ENCODE measurements at regions not wholly inside any gene's neighbourhood (a gene's known extent, or its start where the extent isn't known, plus 50 kb on each side); places are given as distances from the start of the nearest gene placed in this dataset.
"Not testable (repeated sequence)": the region's sequence is repeated elsewhere in the genome, so short reads cannot be mapped to it uniquely, and the experiment has no call there.

DNA sequence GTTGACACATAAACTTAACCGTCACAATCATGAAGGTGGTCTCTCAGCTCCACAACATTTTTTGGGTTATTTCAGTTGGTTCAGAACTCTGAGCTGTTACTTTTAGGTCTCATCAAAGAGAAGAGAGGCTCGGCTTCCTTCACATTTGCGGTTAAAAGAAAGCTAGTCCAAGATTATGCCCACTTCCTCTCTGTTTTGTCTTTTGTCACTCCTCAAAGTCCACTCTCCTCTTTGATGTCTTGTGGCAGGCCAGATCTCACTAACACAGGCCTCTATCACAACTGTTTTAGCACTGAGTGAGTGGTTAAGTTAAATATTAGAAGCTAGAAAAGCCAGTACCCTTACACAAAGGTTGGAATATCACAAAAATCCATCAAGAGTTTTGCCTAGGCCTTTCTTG lies 195.7 kb downstream of the FCRL5 start:
- Histone ChIP-seq H3K27ac (ENCODE audit: low read length) (no peak overlapping the region), H3K4me3 (ENCODE audit: low read length in 2 of 2) (no peak overlapping the region), H3K27me3 (ENCODE audit: control insufficient read depth in 1 of 2, insufficient read depth in 2 of 2, low read length in 2 of 2) (no peaks in the 10 kb centered on the region), H3K4me1 (ENCODE audit: control insufficient read depth, insufficient read depth, low read length) (no peaks in the 10 kb centered on the region), H3K36me3 (ENCODE audit: control insufficient read depth in 2 of 2, insufficient read depth in 2 of 2, low read length in 2 of 2) (no peaks in the 10 kb centered on the region), H3K9ac (ENCODE audit: low read length in 2 of 2) (no peak overlapping the region), H3K9me3 (ENCODE audit: control insufficient read depth in 2 of 2, low read length in 2 of 2) (no peaks in the 10 kb centered on the region)

DNA sequence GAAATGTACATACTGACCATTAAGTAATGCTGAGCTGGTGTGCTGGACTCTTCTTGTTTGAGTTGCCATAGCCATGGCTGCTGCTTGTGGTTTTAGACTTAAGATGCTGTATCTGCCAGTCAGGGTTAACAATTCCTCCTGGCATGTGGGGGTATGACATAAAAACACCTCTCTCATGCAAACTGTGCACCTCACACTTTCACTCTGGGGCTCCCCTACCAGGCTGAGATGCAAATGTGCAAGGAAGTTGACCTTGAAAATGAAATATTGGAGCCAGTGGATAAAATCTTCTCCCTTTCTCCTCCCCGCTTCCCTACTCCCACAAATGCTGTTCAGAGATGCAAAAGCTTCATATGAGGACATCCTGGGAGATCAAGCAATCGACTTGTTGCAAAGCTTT lies 198.8 kb downstream of the FCRL5 start:
- no peak overlapping the region for H3K27ac ChIP-seq (ENCODE audit: low read length)
- H3K4me1 ChIP-seq (ENCODE audit: control insufficient read depth, insufficient read depth, low read length) = no peaks in the 10 kb centered on the region

DNA sequence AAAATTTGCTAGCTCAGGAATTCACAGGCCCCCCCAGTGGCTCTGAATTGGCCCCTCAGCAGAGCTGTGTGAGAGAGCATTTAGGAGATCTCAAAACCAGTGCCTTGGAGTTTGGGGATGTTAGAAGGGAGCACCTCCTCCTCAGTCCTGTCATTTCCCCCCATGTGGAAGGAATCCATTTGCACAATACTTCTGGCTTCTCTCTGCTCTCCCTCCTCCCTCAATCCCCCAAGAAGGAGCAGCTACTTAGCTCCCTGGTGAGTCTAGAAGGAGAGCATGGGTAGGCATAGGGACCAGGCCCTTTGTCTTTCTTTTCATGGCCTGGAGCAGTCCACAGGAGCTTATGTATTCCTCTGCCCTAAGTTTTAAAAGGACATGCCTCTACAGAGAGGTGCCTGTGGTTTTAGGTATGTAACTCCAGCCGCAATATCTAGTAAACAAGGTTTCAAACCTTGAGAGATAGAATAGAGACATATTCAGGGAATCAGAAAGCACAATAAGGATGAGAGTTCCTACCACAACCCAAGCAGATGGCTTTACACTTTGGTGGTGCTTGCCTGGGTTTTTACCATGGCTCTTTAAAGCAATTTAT lies 199.4 kb downstream of the FCRL5 start:
- no peak overlapping the region for H3K27ac ChIP-seq (ENCODE audit: low read length)
- no peak overlapping the region for H3K9ac ChIP-seq (ENCODE audit: low read length in 2 of 2)
- H3K4me3 ChIP-seq (ENCODE audit: low read length in 2 of 2) = no peak overlapping the region
- no peaks in the 10 kb centered on the region for H3K4me1 ChIP-seq (ENCODE audit: control insufficient read depth, insufficient read depth, low read length)
- peaks cover 0 to 5% of the 10 kb centered on the region in 2 donors for H3K27me3 ChIP-seq (ENCODE audit: control insufficient read depth in 1 of 2, insufficient read depth in 2 of 2, low read length in 2 of 2)
- no peaks in the 10 kb centered on the region for H3K9me3 ChIP-seq (ENCODE audit: control insufficient read depth in 2 of 2, low read length in 2 of 2)
- no peaks in the 10 kb centered on the region for H3K36me3 ChIP-seq (ENCODE audit: control insufficient read depth in 2 of 2, insufficient read depth in 2 of 2, low read length in 2 of 2)

More for the DNA sequence above, 198.8 kb downstream of the FCRL5 start:
- no peaks in the 10 kb centered on the region for H3K9me3 ChIP-seq (ENCODE audit: control insufficient read depth in 2 of 2, low read length in 2 of 2)
- H3K36me3 ChIP-seq (ENCODE audit: control insufficient read depth in 2 of 2, insufficient read depth in 2 of 2, low read length in 2 of 2) = no peaks in the 10 kb centered on the region
- H3K9ac ChIP-seq (ENCODE audit: low read length in 2 of 2) = no peak overlapping the region
- no peak overlapping the region for H3K4me3 ChIP-seq (ENCODE audit: low read length in 2 of 2)
- no peaks in the 10 kb centered on the region for H3K27me3 ChIP-seq (ENCODE audit: control insufficient read depth in 1 of 2, insufficient read depth in 2 of 2, low read length in 2 of 2)

- Histone ChIP-seq H3K27ac (ENCODE audit: low read length) (no peak overlapping the region), H3K4me1 (ENCODE audit: control insufficient read depth, insufficient read depth, low read length) (no peaks in the 10 kb centered on the region), H3K27me3 (ENCODE audit: control insufficient read depth in 1 of 2, insufficient read depth in 2 of 2, low read length in 2 of 2) (peaks cover 0 to 5% of the 10 kb centered on the region in 2 donors), H3K9me3 (ENCODE audit: control insufficient read depth in 2 of 2, low read length in 2 of 2) (no peaks in the 10 kb centered on the region), H3K9ac (ENCODE audit: low read length in 2 of 2) (no peak overlapping the region), H3K4me3 (ENCODE audit: low read length in 2 of 2) (no peak overlapping the region), H3K36me3 (ENCODE audit: control insufficient read depth in 2 of 2, insufficient read depth in 2 of 2, low read length in 2 of 2) (no peaks in the 10 kb centered on the region)
These were observed 200.1 kb downstream of the FCRL5 start for GRCh38 chr1:157352216-157352615.

DNA sequence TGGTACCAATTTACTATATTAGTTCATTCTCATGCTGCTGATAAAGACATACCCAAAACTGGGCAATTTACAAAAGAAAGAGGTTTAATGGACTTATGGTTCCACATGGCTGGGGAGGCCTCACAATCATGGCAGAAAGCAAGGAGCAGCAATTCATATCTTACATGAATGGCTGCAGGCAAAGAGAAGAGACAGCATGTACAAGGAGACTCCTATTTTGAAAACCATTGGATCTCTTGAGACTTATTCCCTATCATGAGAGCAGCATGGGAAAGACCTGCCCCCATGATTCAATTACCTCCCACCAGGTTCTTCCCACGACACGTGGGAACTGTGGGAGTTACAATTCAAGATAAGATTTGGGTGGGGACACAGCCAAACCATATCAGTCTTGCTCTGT lies 200.5 kb downstream of the FCRL5 start:
- H3K36me3 ChIP-seq (ENCODE audit: control insufficient read depth in 2 of 2, insufficient read depth in 2 of 2, low read length in 2 of 2); H3K27me3 ChIP-seq (ENCODE audit: control insufficient read depth in 1 of 2, insufficient read depth in 2 of 2, low read length in 2 of 2); H3K9ac ChIP-seq (ENCODE audit: low read length in 2 of 2); H3K4me3 ChIP-seq (ENCODE audit: low read length in 2 of 2); H3K27ac ChIP-seq (ENCODE audit: low read length); H3K9me3 ChIP-seq (ENCODE audit: control insufficient read depth in 2 of 2, low read length in 2 of 2); H3K4me1 ChIP-seq (ENCODE audit: control insufficient read depth, insufficient read depth, low read length): not testable (repeated sequence)

- Histone ChIP-seq H3K36me3 (ENCODE audit: control insufficient read depth in 2 of 2, insufficient read depth in 2 of 2, low read length in 2 of 2) (no peaks in the 10 kb centered on the region), H3K27ac (ENCODE audit: low read length) (no peak overlapping the region), H3K4me3 (ENCODE audit: low read length in 2 of 2) (no peak overlapping the region), H3K9ac (ENCODE audit: low read length in 2 of 2) (no peak overlapping the region), H3K9me3 (ENCODE audit: control insufficient read depth in 2 of 2, low read length in 2 of 2) (no peaks in the 10 kb centered on the region), H3K27me3 (ENCODE audit: control insufficient read depth in 1 of 2, insufficient read depth in 2 of 2, low read length in 2 of 2) (peaks cover 0 to 5% of the 10 kb centered on the region in 2 donors), H3K4me1 (ENCODE audit: control insufficient read depth, insufficient read depth, low read length) (no peaks in the 10 kb centered on the region)
These were observed 203.5 kb downstream of the FCRL5 start for GRCh38 chr1:157348538-157349480.

GRCh38 chr1:157347506-157347905 lies 204.8 kb downstream of the FCRL5 start:
- H3K36me3 ChIP-seq (ENCODE audit: control insufficient read depth in 2 of 2, insufficient read depth in 2 of 2, low read length in 2 of 2) = no peaks in the 10 kb centered on the region
- no peaks in the 10 kb centered on the region for H3K9me3 ChIP-seq (ENCODE audit: control insufficient read depth in 2 of 2, low read length in 2 of 2)
- H3K4me3 ChIP-seq (ENCODE audit: low read length in 2 of 2) = no peak overlapping the region
- no peak overlapping the region for H3K27ac ChIP-seq (ENCODE audit: low read length)
- peaks cover 0 to 5% of the 10 kb centered on the region in 2 donors for H3K27me3 ChIP-seq (ENCODE audit: control insufficient read depth in 1 of 2, insufficient read depth in 2 of 2, low read length in 2 of 2)
- no peaks in the 10 kb centered on the region for H3K4me1 ChIP-seq (ENCODE audit: control insufficient read depth, insufficient read depth, low read length)
- H3K9ac ChIP-seq (ENCODE audit: low read length in 2 of 2) = no peak overlapping the region

GRCh38 chr1:157337785-157338184 lies 199.6 kb upstream of the ETV3 start:
- H3K27ac ChIP-seq (ENCODE audit: low read length); H3K4me3 ChIP-seq (ENCODE audit: low read length in 2 of 2); H3K36me3 ChIP-seq (ENCODE audit: control insufficient read depth in 2 of 2, insufficient read depth in 2 of 2, low read length in 2 of 2); H3K4me1 ChIP-seq (ENCODE audit: control insufficient read depth, insufficient read depth, low read length); H3K9me3 ChIP-seq (ENCODE audit: control insufficient read depth in 2 of 2, low read length in 2 of 2); H3K9ac ChIP-seq (ENCODE audit: low read length in 2 of 2); H3K27me3 ChIP-seq (ENCODE audit: control insufficient read depth in 1 of 2, insufficient read depth in 2 of 2, low read length in 2 of 2): not testable (repeated sequence)

DNA sequence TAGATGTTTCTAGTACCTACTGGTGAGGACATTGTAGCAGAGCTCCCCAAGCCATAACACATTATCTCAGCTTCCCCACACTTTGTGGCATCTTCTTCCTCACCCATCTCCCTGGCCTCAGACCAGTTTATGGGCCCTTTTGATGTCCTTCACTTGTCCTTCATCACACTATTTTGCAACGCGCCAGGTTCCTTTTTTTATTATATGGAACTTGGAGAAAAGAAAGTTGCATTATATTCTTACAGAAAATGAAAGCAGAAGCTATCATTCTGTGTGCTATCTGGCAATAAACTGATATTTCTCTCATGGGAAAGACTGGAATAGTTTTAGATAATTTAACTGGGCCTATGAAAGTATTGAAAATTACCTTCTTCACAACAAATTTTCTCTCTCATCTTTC lies 196.9 kb upstream of the ETV3 start:
- no peaks in the 10 kb centered on the region for H3K4me1 ChIP-seq (ENCODE audit: control insufficient read depth, insufficient read depth, low read length)
- no peaks in the 10 kb centered on the region for H3K27me3 ChIP-seq (ENCODE audit: control insufficient read depth in 1 of 2, insufficient read depth in 2 of 2, low read length in 2 of 2)
- H3K4me3 ChIP-seq (ENCODE audit: low read length in 2 of 2) = no peak overlapping the region
- no peaks in the 10 kb centered on the region for H3K9me3 ChIP-seq (ENCODE audit: control insufficient read depth in 2 of 2, low read length in 2 of 2)
- no peaks in the 10 kb centered on the region for H3K36me3 ChIP-seq (ENCODE audit: control insufficient read depth in 2 of 2, insufficient read depth in 2 of 2, low read length in 2 of 2)
- no peak overlapping the region for H3K9ac ChIP-seq (ENCODE audit: low read length in 2 of 2)
- no peak overlapping the region for H3K27ac ChIP-seq (ENCODE audit: low read length)

- H3K36me3 ChIP-seq (ENCODE audit: control insufficient read depth in 2 of 2, insufficient read depth in 2 of 2, low read length in 2 of 2) = no peaks in the 10 kb centered on the region
- H3K27me3 ChIP-seq (ENCODE audit: control insufficient read depth in 1 of 2, insufficient read depth in 2 of 2, low read length in 2 of 2) = no peaks in the 10 kb centered on the region
- H3K27ac ChIP-seq (ENCODE audit: low read length) = no peak overlapping the region
- no peaks in the 10 kb centered on the region for H3K9me3 ChIP-seq (ENCODE audit: control insufficient read depth in 2 of 2, low read length in 2 of 2)
- no peak overlapping the region for H3K9ac ChIP-seq (ENCODE audit: low read length in 2 of 2)
- H3K4me1 ChIP-seq (ENCODE audit: control insufficient read depth, insufficient read depth, low read length) = no peaks in the 10 kb centered on the region
- H3K4me3 ChIP-seq (ENCODE audit: low read length in 2 of 2) = no peak overlapping the region
These were observed 195.8 kb upstream of the ETV3 start for GRCh38 chr1:157334041-157334440.

GRCh38 chr1:157330177-157330576 lies 192.0 kb upstream of the ETV3 start:
- H3K9me3 ChIP-seq (ENCODE audit: control insufficient read depth in 2 of 2, low read length in 2 of 2); H3K27me3 ChIP-seq (ENCODE audit: control insufficient read depth in 1 of 2, insufficient read depth in 2 of 2, low read length in 2 of 2); H3K4me3 ChIP-seq (ENCODE audit: low read length in 2 of 2); H3K9ac ChIP-seq (ENCODE audit: low read length in 2 of 2); H3K4me1 ChIP-seq (ENCODE audit: control insufficient read depth, insufficient read depth, low read length); H3K36me3 ChIP-seq (ENCODE audit: control insufficient read depth in 2 of 2, insufficient read depth in 2 of 2, low read length in 2 of 2); H3K27ac ChIP-seq (ENCODE audit: low read length): not testable (repeated sequence)
